Ishikawa (cell line): ENCODE measurements at regions not wholly inside any gene's neighbourhood (a gene's known extent, or its start where the extent isn't known, plus 50 kb on each side); places are given as distances from the start of the nearest gene placed in this dataset.

ENCODE experiments used
- CEBPB ChIP-seq: IDR thresholded peaks from 2 replicates; pipeline ENCODE4 v1.6.1; 2012
- EGR1 ChIP-seq: IDR thresholded peaks from 2 replicates; pipeline ENCODE4 v1.6.1; 2012
- EP300 ChIP-seq: IDR thresholded peaks from 2 replicates; pipeline ENCODE4 v1.6.1; 2012; ENCODE audit warnings: borderline replicate concordance
- FOXM1 ChIP-seq: IDR thresholded peaks from 2 replicates; pipeline ENCODE4 v1.6.1; 2012; ENCODE audit warnings: low read depth, borderline replicate concordance
- NFIC ChIP-seq: IDR thresholded peaks from 2 replicates; pipeline ENCODE4 v1.6.1; 2012
- RAD21 ChIP-seq: IDR thresholded peaks from 2 replicates; pipeline ENCODE4 v1.6.1; 2012; ENCODE audit warnings: low read depth
- TAF1 ChIP-seq: IDR thresholded peaks from 2 replicates; pipeline ENCODE4 v1.6.1; 2012; ENCODE audit warnings: low read depth, mild to moderate bottlenecking
- TCF12 ChIP-seq: IDR thresholded peaks from 2 replicates; pipeline ENCODE4 v1.6.1; 2012; ENCODE audit warnings: low read depth
- TEAD4 ChIP-seq: IDR thresholded peaks from 2 replicates; pipeline ENCODE4 v1.6.1; 2012
- YY1 ChIP-seq: IDR thresholded peaks from 2 replicates; pipeline ENCODE4 v1.6.1; 2012; ENCODE audit warnings: low read depth
- TF ChIP-seq, protein P1 (sequence below): IDR thresholded peaks from 2 replicates; pipeline ENCODE4 v1.6.1; 2012
- TF ChIP-seq, protein P2 (sequence below): IDR thresholded peaks from 2 replicates; pipeline ENCODE4 v1.6.1; 2012
- TF ChIP-seq, protein P3 (sequence below): IDR thresholded peaks from 2 replicates; pipeline ENCODE4 v1.6.1; 2012; ENCODE audit warnings: low read depth, mild to moderate bottlenecking

DNA sequence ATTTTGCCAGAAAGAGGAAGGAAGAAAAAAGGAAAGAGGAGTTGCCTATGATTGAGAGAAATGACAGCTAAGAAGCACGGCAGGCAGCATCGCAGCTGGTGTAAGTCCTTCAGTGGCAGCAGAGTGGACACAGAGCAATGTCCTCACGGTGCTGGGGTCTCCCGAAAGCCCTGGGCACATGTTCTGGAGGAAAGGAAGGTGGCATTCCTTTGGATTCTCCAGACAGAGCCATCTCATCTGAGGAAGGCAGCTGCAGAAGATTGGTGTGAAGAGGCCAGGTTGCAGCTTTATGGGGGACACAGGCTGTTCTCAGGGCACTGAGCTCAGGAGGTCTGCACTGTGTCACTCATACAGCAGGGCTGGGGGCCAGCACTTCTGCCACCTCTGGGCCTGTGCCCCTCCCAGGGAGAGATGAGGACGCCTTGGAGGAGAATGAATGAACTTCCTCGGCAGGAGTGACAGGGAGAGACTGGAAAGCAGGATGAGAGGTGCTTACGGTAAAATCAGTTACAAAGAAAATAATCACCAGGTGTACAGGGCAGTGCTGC is 252.0 kb upstream of the MYT1L start:
- TF ChIP-seq TAF1 (no peak), EGR1 (no peak), YY1 (no peak), NFIC (no peak), CEBPB (no peak), TEAD4 (no peak), EP300 (no peak), RAD21 (no peak), TCF12 (no peak), FOXM1 (no peak)
- TF ChIP-seq, protein P1, sequence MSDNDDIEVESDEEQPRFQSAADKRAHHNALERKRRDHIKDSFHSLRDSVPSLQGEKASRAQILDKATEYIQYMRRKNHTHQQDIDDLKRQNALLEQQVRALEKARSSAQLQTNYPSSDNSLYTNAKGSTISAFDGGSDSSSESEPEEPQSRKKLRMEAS, result no peak
- TF ChIP-seq, protein P2, sequence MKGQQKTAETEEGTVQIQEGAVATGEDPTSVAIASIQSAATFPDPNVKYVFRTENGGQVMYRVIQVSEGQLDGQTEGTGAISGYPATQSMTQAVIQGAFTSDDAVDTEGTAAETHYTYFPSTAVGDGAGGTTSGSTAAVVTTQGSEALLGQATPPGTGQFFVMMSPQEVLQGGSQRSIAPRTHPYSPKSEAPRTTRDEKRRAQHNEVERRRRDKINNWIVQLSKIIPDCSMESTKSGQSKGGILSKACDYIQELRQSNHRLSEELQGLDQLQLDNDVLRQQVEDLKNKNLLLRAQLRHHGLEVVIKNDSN, result no peak
- TF ChIP-seq, protein P3, sequence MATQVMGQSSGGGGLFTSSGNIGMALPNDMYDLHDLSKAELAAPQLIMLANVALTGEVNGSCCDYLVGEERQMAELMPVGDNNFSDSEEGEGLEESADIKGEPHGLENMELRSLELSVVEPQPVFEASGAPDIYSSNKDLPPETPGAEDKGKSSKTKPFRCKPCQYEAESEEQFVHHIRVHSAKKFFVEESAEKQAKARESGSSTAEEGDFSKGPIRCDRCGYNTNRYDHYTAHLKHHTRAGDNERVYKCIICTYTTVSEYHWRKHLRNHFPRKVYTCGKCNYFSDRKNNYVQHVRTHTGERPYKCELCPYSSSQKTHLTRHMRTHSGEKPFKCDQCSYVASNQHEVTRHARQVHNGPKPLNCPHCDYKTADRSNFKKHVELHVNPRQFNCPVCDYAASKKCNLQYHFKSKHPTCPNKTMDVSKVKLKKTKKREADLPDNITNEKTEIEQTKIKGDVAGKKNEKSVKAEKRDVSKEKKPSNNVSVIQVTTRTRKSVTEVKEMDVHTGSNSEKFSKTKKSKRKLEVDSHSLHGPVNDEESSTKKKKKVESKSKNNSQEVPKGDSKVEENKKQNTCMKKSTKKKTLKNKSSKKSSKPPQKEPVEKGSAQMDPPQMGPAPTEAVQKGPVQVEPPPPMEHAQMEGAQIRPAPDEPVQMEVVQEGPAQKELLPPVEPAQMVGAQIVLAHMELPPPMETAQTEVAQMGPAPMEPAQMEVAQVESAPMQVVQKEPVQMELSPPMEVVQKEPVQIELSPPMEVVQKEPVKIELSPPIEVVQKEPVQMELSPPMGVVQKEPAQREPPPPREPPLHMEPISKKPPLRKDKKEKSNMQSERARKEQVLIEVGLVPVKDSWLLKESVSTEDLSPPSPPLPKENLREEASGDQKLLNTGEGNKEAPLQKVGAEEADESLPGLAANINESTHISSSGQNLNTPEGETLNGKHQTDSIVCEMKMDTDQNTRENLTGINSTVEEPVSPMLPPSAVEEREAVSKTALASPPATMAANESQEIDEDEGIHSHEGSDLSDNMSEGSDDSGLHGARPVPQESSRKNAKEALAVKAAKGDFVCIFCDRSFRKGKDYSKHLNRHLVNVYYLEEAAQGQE, result no peak
